ENCODE measurements at regions not wholly inside any gene's neighbourhood (a gene's known extent, or its start where the extent isn't known, plus 50 kb on each side); places are given as distances from the start of the nearest gene placed in this dataset.
A peak's percentile ranks its signal among the peaks of the same experiment; 100 is the strongest.

DNA sequence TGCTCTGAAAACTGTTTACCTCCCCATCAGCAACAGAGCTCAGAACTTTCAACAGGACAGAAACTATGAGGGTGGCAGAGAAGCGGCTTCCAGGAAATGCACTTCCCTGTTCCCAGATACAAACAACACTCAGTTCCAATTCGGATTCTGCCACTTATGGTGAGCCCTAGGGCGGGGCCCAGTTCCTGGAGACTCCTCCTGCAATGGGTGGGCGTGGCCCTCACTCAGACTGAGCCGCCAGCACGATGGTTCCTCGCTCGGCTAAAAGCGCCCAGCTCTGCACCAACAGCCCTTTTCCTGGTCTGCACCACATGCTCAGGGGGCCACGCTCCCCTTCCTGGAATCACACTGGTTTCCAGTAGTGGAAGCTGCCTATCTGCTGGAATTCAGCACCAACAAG, 314.1 kb downstream of the CTTN start:
- no peak for DNase-seq

DNA sequence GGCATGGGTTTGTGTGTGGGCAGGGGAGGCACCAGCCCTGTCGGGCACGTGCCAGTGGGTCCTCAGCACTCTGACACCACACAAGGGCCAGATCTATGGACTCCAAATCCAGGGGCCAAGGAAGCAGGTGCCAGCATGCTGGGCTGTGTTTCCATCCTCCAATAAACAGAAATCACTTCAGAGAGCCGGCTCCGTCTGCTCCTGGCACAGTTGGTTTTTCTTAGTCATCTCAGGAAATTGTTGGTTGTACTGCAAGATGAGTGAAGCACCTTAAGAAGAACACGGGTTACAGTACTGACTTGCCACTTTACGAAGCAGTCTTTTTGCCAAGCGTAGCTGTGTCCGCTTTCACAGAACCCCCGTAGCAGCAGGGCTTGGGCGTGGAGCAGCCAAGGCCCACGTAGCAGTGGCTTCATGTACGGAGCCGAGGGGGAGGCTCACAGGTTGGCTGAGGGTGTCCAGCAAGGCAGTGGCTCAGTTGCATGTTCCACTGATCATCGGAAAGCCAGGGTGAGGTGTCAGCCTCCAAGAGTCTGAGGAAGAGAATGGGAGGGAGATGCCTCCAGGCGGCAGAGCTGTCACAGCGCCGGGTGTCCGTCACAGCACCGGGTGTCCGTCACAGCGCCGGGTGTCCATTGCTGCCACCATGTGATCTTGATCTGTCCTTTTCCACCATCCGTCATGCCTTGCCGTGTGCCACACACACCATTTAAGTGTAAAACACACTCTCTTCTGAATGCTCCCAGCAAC, 314.9 kb downstream of the CTTN start:
- DNase-seq = no peak

GRCh38 chr11:70713988-70714665, 315.8 kb downstream of the CTTN start:
- DNase-seq = no peak

DNA sequence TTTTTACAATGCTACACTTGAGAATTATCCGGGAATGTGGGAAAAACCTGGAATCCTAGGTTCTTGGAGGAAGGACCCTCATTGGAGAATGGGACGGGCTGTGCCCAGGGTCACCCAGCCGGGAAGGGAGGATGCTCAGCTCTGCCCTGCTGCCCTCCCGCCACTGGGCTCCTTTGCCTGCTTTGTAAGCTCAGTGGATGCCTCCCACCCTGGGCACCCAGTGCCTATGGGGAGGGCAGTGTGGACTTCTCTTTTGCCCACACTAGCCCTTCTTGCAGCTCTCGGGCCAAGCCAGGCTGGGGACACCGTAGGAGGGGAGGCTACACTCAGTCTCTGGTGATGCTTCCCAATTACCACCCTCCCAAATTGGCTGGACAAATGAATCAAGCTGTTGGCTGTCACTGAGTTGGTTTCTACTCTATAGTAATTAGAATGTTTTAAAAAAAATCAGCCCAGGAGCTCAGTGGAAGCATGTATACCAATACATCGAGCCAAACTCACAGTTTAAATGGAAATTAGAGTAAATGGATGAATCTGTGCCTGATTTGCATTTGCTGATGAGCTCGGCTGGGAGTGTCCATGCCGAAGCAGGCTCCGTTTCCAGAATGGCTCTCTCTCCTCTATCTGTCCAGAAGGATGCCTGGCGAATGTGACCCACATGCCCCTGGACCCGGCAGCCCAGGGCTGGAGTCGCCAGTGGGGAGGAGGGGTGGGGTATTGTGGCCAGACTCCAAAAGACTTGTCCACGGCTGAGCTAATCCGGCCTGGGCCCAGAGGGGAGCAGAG, 317.0 kb downstream of the CTTN start:
- no peak for DNase-seq

- DNase-seq = no peak
Observed at GRCh38 chr11:70716216-70716615, 317.9 kb downstream of the CTTN start.

- no peak for DNase-seq
Observed at GRCh38 chr11:70716986-70717775, 318.9 kb downstream of the CTTN start.

DNA sequence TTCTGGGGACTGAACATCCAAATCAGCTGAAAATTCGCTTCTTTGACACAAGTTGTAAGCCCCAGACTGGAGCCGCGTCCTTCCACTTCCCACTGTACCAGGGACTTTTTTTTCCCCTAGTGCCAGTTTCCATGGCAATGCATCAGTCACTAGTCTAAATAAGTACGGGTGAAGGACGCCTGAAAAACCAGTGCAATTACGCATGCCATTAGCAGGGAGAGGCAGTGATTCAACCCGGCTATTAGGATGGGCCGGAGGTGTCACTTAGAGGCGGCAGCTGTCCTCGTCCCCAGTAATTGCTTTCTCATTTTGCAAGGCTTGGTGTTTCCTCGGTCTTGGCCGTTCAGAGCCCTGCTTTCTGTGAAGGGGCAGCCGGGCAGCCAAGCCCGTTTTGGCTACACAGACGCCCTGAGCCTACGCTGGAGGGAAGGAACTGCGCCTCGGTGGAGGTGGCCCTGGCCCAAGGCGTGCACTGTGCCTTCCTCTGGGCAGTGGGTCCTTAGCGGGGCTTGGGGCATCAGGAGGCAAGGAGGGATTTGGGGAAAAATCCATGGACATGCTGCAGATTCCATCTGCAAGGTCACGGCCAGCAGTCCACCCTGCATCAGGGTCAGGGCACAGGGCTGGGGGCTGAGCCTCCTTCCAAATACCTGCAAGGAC, 319.7 kb downstream of the CTTN start:
- no peak for DNase-seq

DNA sequence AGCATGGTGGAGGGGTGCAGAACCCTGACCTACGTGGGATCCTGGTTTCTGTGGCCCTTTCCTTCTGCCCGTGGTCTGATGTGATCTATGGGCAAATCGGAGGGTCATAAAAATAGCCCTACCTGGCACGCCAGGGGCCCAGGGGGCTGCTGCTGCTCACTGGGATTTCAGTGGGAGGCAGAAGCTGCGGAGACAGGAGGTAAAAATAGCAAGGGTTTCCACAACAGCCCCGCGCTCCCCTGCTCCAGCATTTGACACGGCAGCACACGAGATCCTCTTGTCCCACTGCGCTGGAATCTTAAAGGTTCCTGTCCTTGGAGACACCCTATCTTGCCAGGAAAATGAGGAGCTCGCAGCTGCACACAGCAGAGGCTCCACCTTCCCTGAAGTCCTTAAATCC, 321.2 kb downstream of the CTTN start:
- DNase-seq = no peak

- DNase-seq = peak; percentile 55
Observed at GRCh38 chr11:70720281-70720680, 322.0 kb downstream of the CTTN start.

DNA sequence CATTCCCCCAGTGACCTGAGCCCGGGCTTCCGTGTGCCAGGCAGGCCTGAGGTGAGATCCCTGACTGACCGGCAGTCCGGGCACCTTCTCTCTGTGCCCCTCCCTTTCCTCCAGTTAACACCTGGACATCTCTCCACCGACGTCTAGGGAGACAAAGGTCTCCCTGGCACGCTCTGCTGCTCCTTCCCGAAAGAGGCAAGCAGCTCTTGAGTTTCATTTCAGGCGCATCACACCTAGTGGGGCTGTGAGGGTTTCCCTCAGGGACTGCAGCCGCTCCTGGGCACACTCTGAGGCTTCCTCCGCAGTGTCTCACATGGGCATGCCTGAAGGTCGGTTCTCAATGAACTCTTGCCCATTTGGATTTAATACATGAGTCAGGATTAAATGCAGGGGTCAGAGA, 322.7 kb downstream of the CTTN start:
- peak; percentile 88 for DNase-seq

- no peak for DNase-seq
Observed at GRCh38 chr11:70725278-70725677, 326.9 kb downstream of the CTTN start.

- DNase-seq = no peak
Observed at GRCh38 chr11:70725739-70726138, 327.4 kb downstream of the CTTN start.

DNA sequence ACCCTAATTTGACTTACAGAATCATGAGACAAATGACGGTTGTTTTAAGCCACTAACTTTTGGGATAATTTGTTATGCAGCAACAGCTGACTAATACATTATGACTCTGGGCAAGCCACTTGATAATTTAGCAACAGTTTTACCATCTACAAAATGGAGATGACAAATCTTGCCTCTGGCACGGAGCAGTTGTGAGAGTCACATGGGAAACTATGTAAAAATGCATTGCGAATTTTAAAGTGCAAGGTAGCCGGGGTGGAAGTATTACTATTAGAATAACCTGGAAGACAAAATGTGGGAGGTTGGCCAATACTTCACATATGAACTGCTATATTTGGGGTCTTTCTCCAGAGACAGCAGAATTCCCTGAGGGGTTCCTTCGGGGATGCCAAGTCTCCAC, 328.7 kb downstream of the CTTN start:
- no peak for DNase-seq

- DNase-seq = peak; percentile 53
Observed at GRCh38 chr11:70727899-70728620, 329.7 kb downstream of the CTTN start.

- DNase-seq = no peak
Observed at GRCh38 chr11:70729949-70730348, 331.6 kb downstream of the CTTN start.

DNA sequence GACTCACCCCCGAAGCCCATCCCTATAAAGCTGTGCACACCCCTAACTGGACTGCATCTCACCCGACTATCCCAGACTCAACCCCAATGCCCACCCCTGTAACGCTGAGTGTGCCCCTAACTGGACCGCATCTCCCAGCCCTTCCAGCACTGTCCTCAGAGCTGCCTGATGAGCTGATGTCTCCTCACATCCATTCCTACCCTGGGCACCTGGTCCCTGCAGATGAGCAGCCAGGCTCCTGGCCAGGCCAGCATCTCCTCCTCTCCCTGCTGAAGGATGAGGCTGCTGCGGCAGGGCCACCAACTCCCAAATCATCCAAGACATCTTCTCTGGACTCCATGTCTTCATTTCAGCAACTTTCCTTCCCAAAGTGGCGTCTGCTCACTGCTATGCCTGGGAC, 332.1 kb downstream of the CTTN start:
- DNase-seq = no peak

GRCh38 chr11:70731271-70732022, 333.1 kb downstream of the CTTN start:
- no peak for DNase-seq

GRCh38 chr11:70732023-70732880, 333.9 kb downstream of the CTTN start:
- DNase-seq = no peak

GRCh38 chr11:70732881-70733196, 334.5 kb downstream of the CTTN start:
- DNase-seq = no peak
